Body of pancreas (tissue), 4 donors: ENCODE measurements at regions not wholly inside any gene's neighbourhood (a gene's known extent, or its start where the extent isn't known, plus 50 kb on each side); places are given as distances from the start of the nearest gene placed in this dataset.

Source experiments
- ATAC-seq: fragments of 150-250 bp; one replicate; pipeline ENCODE4 v1.9.1; 2016
- DNase-seq, 4 donors: peaks; one replicate each; pipeline ENCODE4 v3.0.0-alpha.2; 2019
- H3K27ac ChIP-seq, 4 donors: fragments of 200-600 bp; sonication (generic); 1 replicate in 3 of 4; 2 replicates in 1 of 4; pipeline versions ENCODE4 v1.5.1 to v1.6.1; 2016 to 2019; ENCODE audit warnings: mild to moderate bottlenecking in 1 of 4, mixed read lengths in 1 of 4, moderate library complexity in 1 of 4
- H3K27me3 ChIP-seq, 2 donors: fragments of 200-600 bp; sonication (generic); one replicate each; pipeline ENCODE4 v1.6.0; 2016; ENCODE audit warnings: mild to moderate bottlenecking in 1 of 2
- H3K36me3 ChIP-seq, 2 donors: fragments of 200-600 bp; sonication (generic); replicated peaks in 1 of 2; 2 replicates each; pipeline ENCODE4 v1.5.1; 2016; ENCODE audit warnings: low read depth in 2 of 2; ENCODE audit not compliant: insufficient read depth in 1 of 2
- H3K4me1 ChIP-seq: fragments of 200-600 bp; sonication (generic); one replicate; pipeline ENCODE4 v1.6.0; 2016
- H3K4me3 ChIP-seq, 2 donors: fragments of 200-600 bp; sonication (generic); 1 replicate in 1 of 2; 2 replicates in 1 of 2; pipeline ENCODE4 v1.5.1; 2016 to 2019
- H3K9me3 ChIP-seq, 3 donors: fragments of 200-600 bp; sonication (generic); 1 replicate in 2 of 3; 2 replicates in 1 of 3; pipeline ENCODE4 v1.5.1; 2016
- CTCF ChIP-seq, 7 experiments: fragments of 450-650 bp in 4 of 7; fragments of 200-600 bp in 3 of 7; sonication (generic) in 3 of 7; IDR thresholded peaks; one replicate each; pipeline ENCODE4 v1.5.1; 2016 to 2019; ENCODE audit warnings: antibody characterized with exemption in 7 of 7
- POLR2A ChIP-seq, 3 donors: fragments of 450-650 bp; IDR thresholded peaks; one replicate each; pipeline ENCODE4 v1.6.1; 2016; ENCODE audit warnings: antibody characterized with exemption in 3 of 3, mild to moderate bottlenecking in 2 of 3
- WGBS, 2 donors: methylation state at CpG; one replicate each; pipeline ENCODE4 v1.1.5; 2017; 5-methylcytosine and 5-hydroxymethylcytosine counted together
- intact Hi-C: fragments of 100-400 bp; cut with DNase I; formaldehyde crosslinking; loops from one replicate; pipeline ENCODE4 v1.15.1; 2023

- H3K27me3 ChIP-seq, result no peaks in the 10 kb centered on the region
- intact Hi-C loops, result no loop called here
- 58 to 59% methylated on average over 20 to 23 of the region's 23 CpGs for WGBS, 2 donors
- H3K4me1 ChIP-seq, result peaks cover 34% of the 10 kb centered on the region
- DNase-seq, result peak; percentile 90 to 96 (median 93)
- ATAC-seq, result peak; percentile 97
- peak overlapping the region; percentile 55 to 89 (median 80) for H3K27ac ChIP-seq
- H3K36me3 ChIP-seq, result no peaks in the 10 kb centered on the region
- H3K4me3 ChIP-seq, result no peak overlapping the region
- TF ChIP-seq POLR2A (IDR thresholded peaks at IDR 0.05) (peak in 2 of 3 donors; percentile 29 to 46), CTCF (IDR thresholded peaks at IDR 0.05) (no peak)
- no peaks in the 10 kb centered on the region for H3K9me3 ChIP-seq
These were observed 96.8 kb downstream of the SINHCAF start for GRCh38 chr12:31228811-31229792.

GRCh38 chr12:31230004-31230403, 95.9 kb downstream of the SINHCAF start:
- H3K36me3 ChIP-seq, result no peaks in the 10 kb centered on the region
- 82 to 85% methylated on average over 5 of the region's 5 CpGs for WGBS, 2 donors
- H3K9me3 ChIP-seq, result no peaks in the 10 kb centered on the region
- peaks cover 40% of the 10 kb centered on the region for H3K4me1 ChIP-seq
- no peak overlapping the region for H3K4me3 ChIP-seq
- ATAC-seq (no peak), DNase-seq (no peak)
- intact Hi-C loops, result loop anchor here (10.0 kb wide), 1 partner anchor 375 kb away; no protein-coding TSS in a partner anchor
- no peak for TF ChIP-seq POLR2A (IDR thresholded peaks at IDR 0.05)
- TF ChIP-seq CTCF (IDR thresholded peaks at IDR 0.05), result no peak
- H3K27me3 ChIP-seq, result no peaks in the 10 kb centered on the region
- peak overlapping the region; percentile 55 to 89 (median 80) for H3K27ac ChIP-seq
